Body of pancreas (tissue), 4 donors: ENCODE measurements at regions not wholly inside any gene's neighbourhood (a gene's known extent, or its start where the extent isn't known, plus 50 kb on each side); places are given as distances from the start of the nearest gene placed in this dataset.

ENCODE experiments used
- POLR2A ChIP-seq, 3 donors: fragments of 450-650 bp; IDR thresholded peaks; one replicate each; pipeline ENCODE4 v1.6.1; 2016; ENCODE audit warnings: antibody characterized with exemption in 3 of 3, mild to moderate bottlenecking in 2 of 3
- TF ChIP-seq, protein P1 (sequence below), 7 experiments: fragments of 450-650 bp in 4 of 7; fragments of 200-600 bp in 3 of 7; sonication (generic) in 3 of 7; IDR thresholded peaks; one replicate each; pipeline ENCODE4 v1.5.1; 2016 to 2019; ENCODE audit warnings: antibody characterized with exemption in 7 of 7

DNA sequence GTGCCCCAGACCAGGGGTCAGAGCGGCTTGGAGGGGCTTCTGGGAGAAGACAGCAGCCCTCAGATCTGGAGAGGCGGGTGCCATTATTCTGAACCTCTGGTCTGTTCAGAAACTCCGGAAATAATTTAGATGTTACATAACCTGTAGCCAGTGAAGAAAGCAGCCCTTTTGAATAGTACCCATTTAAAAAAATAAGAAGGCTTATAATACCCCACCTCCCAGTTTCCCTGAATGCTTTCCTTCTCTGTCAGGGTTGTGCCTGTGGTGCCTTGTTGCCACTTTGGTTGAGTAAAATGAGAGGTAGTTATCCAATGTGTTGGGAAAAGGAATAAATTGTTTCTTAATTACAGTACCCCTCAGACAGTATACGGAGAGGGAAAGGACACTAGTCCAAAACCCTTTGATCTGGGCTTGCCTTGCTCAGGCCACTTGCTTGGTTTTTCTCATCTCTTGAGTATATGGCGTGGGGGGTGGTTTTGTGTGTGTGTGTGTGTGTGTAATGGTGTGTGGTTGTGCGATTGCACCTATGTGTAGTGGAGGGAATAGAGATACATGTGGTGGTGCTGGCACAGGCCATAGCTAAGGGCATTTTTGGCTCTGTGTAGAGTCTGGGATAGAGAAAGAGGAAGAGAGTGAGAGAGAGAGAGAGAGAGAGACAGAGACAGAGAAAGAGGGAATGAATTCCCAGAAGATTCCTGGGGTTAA is 59.1 kb upstream of the TLR4 start:
- no peak for TF ChIP-seq POLR2A (IDR thresholded peaks at IDR 0.05)
- TF ChIP-seq, protein P1, sequence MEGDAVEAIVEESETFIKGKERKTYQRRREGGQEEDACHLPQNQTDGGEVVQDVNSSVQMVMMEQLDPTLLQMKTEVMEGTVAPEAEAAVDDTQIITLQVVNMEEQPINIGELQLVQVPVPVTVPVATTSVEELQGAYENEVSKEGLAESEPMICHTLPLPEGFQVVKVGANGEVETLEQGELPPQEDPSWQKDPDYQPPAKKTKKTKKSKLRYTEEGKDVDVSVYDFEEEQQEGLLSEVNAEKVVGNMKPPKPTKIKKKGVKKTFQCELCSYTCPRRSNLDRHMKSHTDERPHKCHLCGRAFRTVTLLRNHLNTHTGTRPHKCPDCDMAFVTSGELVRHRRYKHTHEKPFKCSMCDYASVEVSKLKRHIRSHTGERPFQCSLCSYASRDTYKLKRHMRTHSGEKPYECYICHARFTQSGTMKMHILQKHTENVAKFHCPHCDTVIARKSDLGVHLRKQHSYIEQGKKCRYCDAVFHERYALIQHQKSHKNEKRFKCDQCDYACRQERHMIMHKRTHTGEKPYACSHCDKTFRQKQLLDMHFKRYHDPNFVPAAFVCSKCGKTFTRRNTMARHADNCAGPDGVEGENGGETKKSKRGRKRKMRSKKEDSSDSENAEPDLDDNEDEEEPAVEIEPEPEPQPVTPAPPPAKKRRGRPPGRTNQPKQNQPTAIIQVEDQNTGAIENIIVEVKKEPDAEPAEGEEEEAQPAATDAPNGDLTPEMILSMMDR (IDR thresholded peaks at IDR 0.05): no peak
